MM.1S (cell line): ENCODE measurements at regions not wholly inside any gene's neighbourhood (a gene's known extent, or its start where the extent isn't known, plus 50 kb on each side); places are given as distances from the start of the nearest gene placed in this dataset.

Experiments
- DNase-seq: peaks from one replicate; pipeline ENCODE4 v3.0.0-alpha.2; 2015
- H2AFZ ChIP-seq: fragments of 300-600 bp; sonication (generic); 2 replicates; pipeline ENCODE4 v1.6.0; 2016; ENCODE audit warnings: antibody characterized with exemption, low read length
- H3F3A ChIP-seq: fragments of 300-600 bp; sonication (generic); 2 replicates; pipeline ENCODE4 v1.6.1; 2016; ENCODE audit warnings: mild to moderate bottlenecking, antibody characterized with exemption, low read length, moderate library complexity, mixed read lengths; ENCODE audit not compliant: insufficient read depth
- H3K27ac ChIP-seq: fragments of 300-600 bp; sonication (generic); 2 replicates; pipeline ENCODE4 v1.5.1; 2016; ENCODE audit warnings: mild to moderate bottlenecking, low read length
- H3K27me3 ChIP-seq: fragments of 300-600 bp; sonication (generic); replicated peaks from 2 replicates; pipeline ENCODE4 v1.6.0; 2016; ENCODE audit warnings: low read length; ENCODE audit not compliant: insufficient read depth
- H3K36me3 ChIP-seq: fragments of 300-600 bp; sonication (generic); replicated peaks from 2 replicates; pipeline ENCODE4 v1.6.1; 2016; ENCODE audit warnings: mild to moderate bottlenecking, low read length, mixed read lengths; ENCODE audit not compliant: insufficient read depth
- H3K4me1 ChIP-seq: fragments of 300-600 bp; sonication (generic); 2 replicates; pipeline ENCODE4 v1.6.1; 2016; ENCODE audit warnings: low read length, mixed read lengths
- H3K4me2 ChIP-seq: fragments of 300-600 bp; sonication (generic); 2 replicates; pipeline ENCODE4 v1.6.0; 2016; ENCODE audit warnings: low read depth, low read length
- H3K4me3 ChIP-seq: fragments of 300-600 bp; sonication (generic); 2 replicates; pipeline ENCODE4 v1.5.1; 2016; ENCODE audit warnings: low read length, mixed read lengths
- H3K79me2 ChIP-seq: fragments of 300-600 bp; sonication (generic); 2 replicates; pipeline ENCODE4 v1.6.1; 2016; ENCODE audit warnings: mixed run types, low read length, mixed read lengths
- H3K9ac ChIP-seq: fragments of 300-600 bp; sonication (generic); 2 replicates; pipeline ENCODE4 v1.6.1; 2016; ENCODE audit warnings: low read length, mixed read lengths
- H3K9me2 ChIP-seq: fragments of 300-600 bp; sonication (generic); replicated peaks from 2 replicates; pipeline ENCODE4 v1.6.1; 2016; ENCODE audit warnings: mild to moderate bottlenecking, low read length, mixed read lengths; ENCODE audit not compliant: insufficient read depth
- H3K9me3 ChIP-seq: fragments of 300-600 bp; sonication (generic); replicated peaks from 2 replicates; pipeline ENCODE4 v1.6.1; 2016; ENCODE audit warnings: mild to moderate bottlenecking, low read length, mixed read lengths; ENCODE audit not compliant: insufficient read depth
- H4K20me1 ChIP-seq: fragments of 300-600 bp; sonication (generic); 2 replicates; pipeline ENCODE4 v1.6.1; 2016; ENCODE audit warnings: mild to moderate bottlenecking, low read length, moderate library complexity, mixed read lengths; ENCODE audit not compliant: insufficient read depth
- EZH2 ChIP-seq: fragments of 300-600 bp; sonication (generic); optimal IDR thresholded peaks from 2 replicates; pipeline ENCODE3; 2017; ENCODE audit warnings: low read depth, mild to moderate bottlenecking, antibody characterized with exemption, low read length, mixed read lengths
- EZH2phosphoT487 ChIP-seq: fragments of 300-600 bp; sonication (generic); IDR thresholded peaks from 2 replicates; pipeline ENCODE4 v1.6.1; 2018; ENCODE audit warnings: antibody characterized with exemption, low read length
- TF ChIP-seq, protein P1 (sequence below): fragments of 300-600 bp; sonication (generic); IDR thresholded peaks from 2 replicates; pipeline ENCODE4 v1.5.1; 2016; ENCODE audit warnings: antibody characterized with exemption, low read length, mixed read lengths

DNA sequence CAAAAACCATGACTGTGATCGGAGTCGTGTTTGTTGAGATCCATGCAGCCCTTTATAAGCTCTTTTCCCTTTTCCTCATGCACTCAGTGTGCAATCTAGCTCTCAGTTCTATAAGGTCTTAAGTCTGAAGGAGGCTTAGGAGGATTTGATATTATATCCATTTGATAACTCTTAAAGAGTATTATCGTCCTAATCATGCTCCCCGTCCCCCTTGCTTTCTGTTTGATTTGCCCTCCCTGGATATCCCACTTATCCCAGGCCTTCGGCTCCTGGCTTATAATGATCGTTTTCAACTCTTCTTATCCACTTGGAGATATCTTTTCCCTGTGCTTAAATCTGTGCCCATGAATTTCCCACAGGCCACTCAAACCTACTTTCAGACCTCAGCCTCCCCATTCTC is 1917.7 kb upstream of the PIK3C3 start:
- H3K4me3 ChIP-seq = no peak overlapping the region
- H3K9me2 ChIP-seq = no peaks in the 10 kb centered on the region
- H3K27me3 ChIP-seq = no peaks in the 10 kb centered on the region
- H3K4me1 ChIP-seq = no peaks in the 10 kb centered on the region
- H3K79me2 ChIP-seq = no peaks in the 10 kb centered on the region
- H3K27ac ChIP-seq = no peak overlapping the region
- no peaks in the 10 kb centered on the region for H3F3A ChIP-seq
- no peak for TF ChIP-seq EZH2
- TF ChIP-seq EZH2phosphoT487 = no peak
- TF ChIP-seq, protein P1, sequence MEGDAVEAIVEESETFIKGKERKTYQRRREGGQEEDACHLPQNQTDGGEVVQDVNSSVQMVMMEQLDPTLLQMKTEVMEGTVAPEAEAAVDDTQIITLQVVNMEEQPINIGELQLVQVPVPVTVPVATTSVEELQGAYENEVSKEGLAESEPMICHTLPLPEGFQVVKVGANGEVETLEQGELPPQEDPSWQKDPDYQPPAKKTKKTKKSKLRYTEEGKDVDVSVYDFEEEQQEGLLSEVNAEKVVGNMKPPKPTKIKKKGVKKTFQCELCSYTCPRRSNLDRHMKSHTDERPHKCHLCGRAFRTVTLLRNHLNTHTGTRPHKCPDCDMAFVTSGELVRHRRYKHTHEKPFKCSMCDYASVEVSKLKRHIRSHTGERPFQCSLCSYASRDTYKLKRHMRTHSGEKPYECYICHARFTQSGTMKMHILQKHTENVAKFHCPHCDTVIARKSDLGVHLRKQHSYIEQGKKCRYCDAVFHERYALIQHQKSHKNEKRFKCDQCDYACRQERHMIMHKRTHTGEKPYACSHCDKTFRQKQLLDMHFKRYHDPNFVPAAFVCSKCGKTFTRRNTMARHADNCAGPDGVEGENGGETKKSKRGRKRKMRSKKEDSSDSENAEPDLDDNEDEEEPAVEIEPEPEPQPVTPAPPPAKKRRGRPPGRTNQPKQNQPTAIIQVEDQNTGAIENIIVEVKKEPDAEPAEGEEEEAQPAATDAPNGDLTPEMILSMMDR = no peak
- H3K36me3 ChIP-seq = no peaks in the 10 kb centered on the region
- no peak overlapping the region for H2AFZ ChIP-seq
- H4K20me1 ChIP-seq = no peaks in the 10 kb centered on the region
- H3K4me2 ChIP-seq = no peak overlapping the region
- no peak overlapping the region for H3K9ac ChIP-seq
- no peaks in the 10 kb centered on the region for H3K9me3 ChIP-seq
- DNase-seq = no peak

GRCh38 chr18:40036861-40037260 is 1918.2 kb upstream of the PIK3C3 start:
- Histone ChIP-seq H3K27me3 (no peaks in the 10 kb centered on the region), H3K79me2 (no peaks in the 10 kb centered on the region), H3K36me3 (no peaks in the 10 kb centered on the region), H3K4me1 (no peaks in the 10 kb centered on the region), H4K20me1 (no peaks in the 10 kb centered on the region), H2AFZ (no peak overlapping the region), H3K9me2 (no peaks in the 10 kb centered on the region), H3F3A (no peaks in the 10 kb centered on the region), H3K4me2 (no peak overlapping the region), H3K9ac (no peak overlapping the region), H3K9me3 (no peaks in the 10 kb centered on the region), H3K27ac (no peak overlapping the region), H3K4me3 (no peak overlapping the region)
- no peak for DNase-seq
- TF ChIP-seq EZH2 (no peak), EZH2phosphoT487 (no peak)
- TF ChIP-seq, protein P1 = no peak

DNA sequence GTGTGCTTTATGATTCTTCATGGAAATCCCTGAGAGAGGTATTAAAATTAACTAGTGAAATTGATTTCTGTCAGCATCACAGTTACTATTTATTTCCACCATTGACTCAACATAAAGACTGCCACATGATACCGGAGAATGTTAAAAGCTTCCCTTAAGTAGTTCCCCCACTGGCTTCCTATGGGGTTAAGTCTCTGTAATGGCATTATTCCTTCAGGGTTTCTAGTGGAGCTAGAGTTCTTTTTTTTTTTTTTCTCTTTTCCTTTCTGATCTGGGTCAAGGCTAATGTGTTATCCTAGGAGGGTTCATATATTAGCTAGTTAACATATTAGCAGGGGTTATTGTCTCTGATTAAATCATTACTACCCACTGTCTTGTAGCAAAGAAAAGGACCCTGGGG is 1919.1 kb upstream of the PIK3C3 start:
- no peak overlapping the region for H2AFZ ChIP-seq
- H3K9me2 ChIP-seq = no peaks in the 10 kb centered on the region
- H3K27me3 ChIP-seq = no peaks in the 10 kb centered on the region
- H3K9me3 ChIP-seq = no peaks in the 10 kb centered on the region
- H3K27ac ChIP-seq = no peak overlapping the region
- H3K4me2 ChIP-seq = no peak overlapping the region
- no peak overlapping the region for H3K9ac ChIP-seq
- H3F3A ChIP-seq = no peaks in the 10 kb centered on the region
- TF ChIP-seq EZH2phosphoT487 (no peak), EZH2 (no peak)
- TF ChIP-seq, protein P1 = no peak
- no peaks in the 10 kb centered on the region for H3K79me2 ChIP-seq
- H3K4me1 ChIP-seq = no peaks in the 10 kb centered on the region
- H4K20me1 ChIP-seq = no peaks in the 10 kb centered on the region
- no peak overlapping the region for H3K4me3 ChIP-seq
- H3K36me3 ChIP-seq = no peaks in the 10 kb centered on the region
- DNase-seq = no peak

DNA sequence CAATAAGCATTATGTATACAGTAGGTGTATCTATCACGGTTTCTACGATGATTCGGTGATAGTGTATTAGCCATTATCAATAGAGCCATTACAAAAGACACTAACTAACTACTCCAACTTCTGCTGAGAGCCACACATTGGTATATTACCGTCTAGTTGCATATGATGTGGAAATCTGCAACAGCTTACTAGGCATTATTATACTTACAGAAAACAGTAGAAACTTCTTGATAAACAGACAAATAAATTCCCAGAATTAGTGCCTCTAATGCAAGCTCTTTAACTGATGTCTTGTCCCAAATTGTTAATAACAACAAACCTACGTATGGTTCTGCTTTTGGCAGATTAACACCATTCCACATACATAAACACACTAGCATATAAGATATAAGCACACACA is 1923.0 kb upstream of the PIK3C3 start:
- no peak overlapping the region for H3K4me2 ChIP-seq
- no peaks in the 10 kb centered on the region for H4K20me1 ChIP-seq
- H3K9me3 ChIP-seq = no peaks in the 10 kb centered on the region
- no peak for TF ChIP-seq EZH2
- TF ChIP-seq, protein P1 = no peak
- no peak for TF ChIP-seq EZH2phosphoT487
- H3K27me3 ChIP-seq = no peaks in the 10 kb centered on the region
- H3K9ac ChIP-seq = no peak overlapping the region
- H3K36me3 ChIP-seq = no peaks in the 10 kb centered on the region
- no peak overlapping the region for H3K27ac ChIP-seq
- no peak for DNase-seq
- no peaks in the 10 kb centered on the region for H3K4me1 ChIP-seq
- H3F3A ChIP-seq = no peaks in the 10 kb centered on the region
- no peaks in the 10 kb centered on the region for H3K9me2 ChIP-seq
- no peak overlapping the region for H3K4me3 ChIP-seq
- no peaks in the 10 kb centered on the region for H3K79me2 ChIP-seq
- H2AFZ ChIP-seq = no peak overlapping the region
